ENCODE measurements at regions not wholly inside any gene's neighbourhood (a gene's known extent, or its start where the extent isn't known, plus 50 kb on each side); places are given as distances from the start of the nearest gene placed in this dataset.

- no peak overlapping the region for H3K4me3 ChIP-seq (ENCODE audit: control insufficient read depth, low read depth, low read length)
- DNase-seq (ENCODE audit: low read depth): no peak
- no peak for TF ChIP-seq CTCF (conservative IDR thresholded peaks at IDR 0.05; ENCODE audit: control insufficient read depth, insufficient read depth, low read depth, low read length)
Measured at GRCh38 chr1:4084446-4084845, 184.4 kb upstream of the C1orf174 start.

GRCh38 chr1:4084896-4085295 lies 184.8 kb upstream of the C1orf174 start:
- no peak for DNase-seq (ENCODE audit: low read depth)
- no peak overlapping the region for H3K4me3 ChIP-seq (ENCODE audit: control insufficient read depth, low read depth, low read length)
- TF ChIP-seq CTCF (conservative IDR thresholded peaks at IDR 0.05; ENCODE audit: control insufficient read depth, insufficient read depth, low read depth, low read length): no peak

GRCh38 chr1:4085546-4085945 lies 185.5 kb upstream of the C1orf174 start:
- no peak for TF ChIP-seq CTCF (conservative IDR thresholded peaks at IDR 0.05; ENCODE audit: control insufficient read depth, insufficient read depth, low read depth, low read length)

GRCh38 chr1:4086085-4086850 lies 186.2 kb upstream of the C1orf174 start:
- no peak for TF ChIP-seq CTCF (conservative IDR thresholded peaks at IDR 0.05; ENCODE audit: control insufficient read depth, insufficient read depth, low read depth, low read length)
- no peak for DNase-seq (ENCODE audit: low read depth)
- no peak overlapping the region for H3K4me3 ChIP-seq (ENCODE audit: control insufficient read depth, low read depth, low read length)

More at GRCh38 chr1:4085546-4085945, 185.5 kb upstream of the C1orf174 start:
- no peak overlapping the region for H3K4me3 ChIP-seq (ENCODE audit: control insufficient read depth, low read depth, low read length)
- no peak for DNase-seq (ENCODE audit: low read depth)

- no peak overlapping the region for H3K4me3 ChIP-seq (ENCODE audit: control insufficient read depth, low read depth, low read length)
- no peak for TF ChIP-seq CTCF (conservative IDR thresholded peaks at IDR 0.05; ENCODE audit: control insufficient read depth, insufficient read depth, low read depth, low read length)
- no peak for DNase-seq (ENCODE audit: low read depth)
Measured at GRCh38 chr1:4086921-4087320, 186.8 kb upstream of the C1orf174 start.

- H3K4me3 ChIP-seq (ENCODE audit: control insufficient read depth, low read depth, low read length): no peak overlapping the region
- DNase-seq (ENCODE audit: low read depth): no peak
- no peak for TF ChIP-seq CTCF (conservative IDR thresholded peaks at IDR 0.05; ENCODE audit: control insufficient read depth, insufficient read depth, low read depth, low read length)
Measured at GRCh38 chr1:4087530-4088420, 187.7 kb upstream of the C1orf174 start.
